Keratinocyte (primary cell): ENCODE measurements at regions not wholly inside any gene's neighbourhood (a gene's known extent, or its start where the extent isn't known, plus 50 kb on each side); places are given as distances from the start of the nearest gene placed in this dataset.

ENCODE experiments used
- DNase-seq: peaks from one replicate; pipeline ENCODE4 v3.0.0-alpha.2; 2011; ENCODE audit warnings: low read depth, missing footprints, low spot score
- FAIRE-seq: peaks from 2 replicates; lab custom pipeline; 2011; peaks lifted over from hg19 to GRCh38; lab: Jason Lieb, UNC
- H2AFZ ChIP-seq: 2 replicates; pipeline ENCODE4 v1.6.0; 2012; ENCODE audit warnings: low read length, control low read depth, inconsistent platforms; ENCODE audit not compliant: control insufficient read depth
- H3K27ac ChIP-seq: 2 replicates; pipeline ENCODE4 v1.5.1; 2011; ENCODE audit warnings: low read length; ENCODE audit not compliant: control insufficient read depth, insufficient read depth
- H3K27me3 ChIP-seq: 3 replicates; pipeline ENCODE4 v1.6.0; 2011; ENCODE audit warnings: low read length; ENCODE audit not compliant: control insufficient read depth, insufficient read depth; ENCODE audit errors: extremely low read depth
- H3K36me3 ChIP-seq, 2 experiments: 2 replicates in 1 of 2; 3 replicates in 1 of 2; pipeline ENCODE4 v1.5.1; 2011; ENCODE audit warnings: low read length in 2 of 2, mild to moderate bottlenecking in 1 of 2; ENCODE audit not compliant: control insufficient read depth in 2 of 2, insufficient read depth in 2 of 2; ENCODE audit errors: extremely low read depth in 1 of 2
- H3K4me1 ChIP-seq: 3 replicates; pipeline ENCODE4 v1.5.1; 2011; ENCODE audit warnings: low read length; ENCODE audit not compliant: control insufficient read depth, insufficient read depth; ENCODE audit errors: extremely low read depth
- H3K4me2 ChIP-seq: 3 replicates; pipeline ENCODE4 v1.6.0; 2011; ENCODE audit warnings: low read depth, low read length; ENCODE audit not compliant: control insufficient read depth, insufficient read depth; ENCODE audit errors: extremely low read depth
- H3K4me3 ChIP-seq, 3 experiments: fragments of 200-600 bp in 1 of 3; sonication (generic) in 1 of 3; 2 replicates in 2 of 3; 3 replicates in 1 of 3; pipeline ENCODE4 v1.5.1; 2011 to 2016; ENCODE audit warnings: low read length in 3 of 3, mild to moderate bottlenecking in 3 of 3, control low read depth in 2 of 3, inconsistent platforms in 1 of 3, low read depth in 1 of 3, mixed read lengths in 1 of 3, mixed run types in 1 of 3, moderate library complexity in 1 of 3; ENCODE audit not compliant: control insufficient read depth in 2 of 3, insufficient read depth in 2 of 3; ENCODE audit errors: extremely low read depth in 1 of 3
- H3K79me2 ChIP-seq: 2 replicates; pipeline ENCODE4 v1.6.0; 2012; ENCODE audit warnings: low read length; ENCODE audit not compliant: control insufficient read depth, insufficient read depth
- H3K9ac ChIP-seq: 3 replicates; pipeline ENCODE4 v1.6.0; 2011; ENCODE audit warnings: low read length; ENCODE audit not compliant: control insufficient read depth, insufficient read depth; ENCODE audit errors: extremely low read depth
- H3K9me1 ChIP-seq: 3 replicates; pipeline ENCODE4 v1.6.0; 2011; ENCODE audit warnings: low read length; ENCODE audit not compliant: control insufficient read depth, insufficient read depth; ENCODE audit errors: extremely low read depth
- H3K9me3 ChIP-seq: 2 replicates; pipeline ENCODE4 v1.5.1; 2012; ENCODE audit warnings: low read depth, low read length; ENCODE audit not compliant: control insufficient read depth
- H4K20me1 ChIP-seq: 3 replicates; pipeline ENCODE4 v1.6.0; 2011; ENCODE audit warnings: low read length; ENCODE audit not compliant: control insufficient read depth, insufficient read depth; ENCODE audit errors: extremely low read depth
- EZH2 ChIP-seq: IDR thresholded peaks from one replicate; pipeline ENCODE4 v1.6.1; 2012; ENCODE audit warnings: inconsistent platforms, mild to moderate bottlenecking, low read length, moderate library complexity
- dilution Hi-C: fragments of 300-500 bp; cut with MboI; formaldehyde crosslinking; loops from one replicate; pipeline ENCODE4 v1.7.0; 2020; ENCODE audit warnings: low sequenced_read_pairs; ENCODE audit not compliant: extremely low pct_ligation_motif_present
- TF ChIP-seq, protein P1 (sequence below), 3 experiments: IDR thresholded peaks in 1 of 3; conservative IDR thresholded peaks in 1 of 3; optimal IDR thresholded peaks in 1 of 3; 2 replicates in 2 of 3; 3 replicates in 1 of 3; pipeline versions ENCODE3 to v1.5.1; 2011; ENCODE audit warnings: low read length in 3 of 3, mild to moderate bottlenecking in 3 of 3, moderate library complexity in 2 of 3, control low read depth in 1 of 3, inconsistent platforms in 1 of 3; ENCODE audit not compliant: insufficient read depth in 2 of 3; ENCODE audit errors: extremely low read depth in 1 of 3

DNA sequence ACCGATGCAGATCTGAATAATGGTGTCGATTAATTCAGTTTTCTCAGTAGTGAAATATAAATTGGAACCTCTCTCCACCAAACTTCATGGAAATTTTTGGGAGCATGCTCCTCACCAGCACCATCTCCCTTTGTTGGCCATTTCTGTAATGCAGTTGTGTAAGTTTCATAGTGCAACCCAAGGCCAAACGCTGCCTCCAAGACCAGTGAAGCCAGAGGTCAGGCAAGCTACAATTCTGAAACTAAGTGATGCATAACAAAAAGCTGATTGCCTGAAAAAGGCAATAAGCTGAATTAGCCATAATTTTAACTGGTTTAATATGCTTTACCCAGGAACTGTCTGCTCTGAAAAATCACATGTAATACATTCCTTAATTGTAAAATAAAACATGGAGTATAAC, 138.3 kb upstream of the TACR1 start:
- TF ChIP-seq, protein P1, sequence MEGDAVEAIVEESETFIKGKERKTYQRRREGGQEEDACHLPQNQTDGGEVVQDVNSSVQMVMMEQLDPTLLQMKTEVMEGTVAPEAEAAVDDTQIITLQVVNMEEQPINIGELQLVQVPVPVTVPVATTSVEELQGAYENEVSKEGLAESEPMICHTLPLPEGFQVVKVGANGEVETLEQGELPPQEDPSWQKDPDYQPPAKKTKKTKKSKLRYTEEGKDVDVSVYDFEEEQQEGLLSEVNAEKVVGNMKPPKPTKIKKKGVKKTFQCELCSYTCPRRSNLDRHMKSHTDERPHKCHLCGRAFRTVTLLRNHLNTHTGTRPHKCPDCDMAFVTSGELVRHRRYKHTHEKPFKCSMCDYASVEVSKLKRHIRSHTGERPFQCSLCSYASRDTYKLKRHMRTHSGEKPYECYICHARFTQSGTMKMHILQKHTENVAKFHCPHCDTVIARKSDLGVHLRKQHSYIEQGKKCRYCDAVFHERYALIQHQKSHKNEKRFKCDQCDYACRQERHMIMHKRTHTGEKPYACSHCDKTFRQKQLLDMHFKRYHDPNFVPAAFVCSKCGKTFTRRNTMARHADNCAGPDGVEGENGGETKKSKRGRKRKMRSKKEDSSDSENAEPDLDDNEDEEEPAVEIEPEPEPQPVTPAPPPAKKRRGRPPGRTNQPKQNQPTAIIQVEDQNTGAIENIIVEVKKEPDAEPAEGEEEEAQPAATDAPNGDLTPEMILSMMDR (optimal IDR thresholded peaks at IDR 0.05 in 1 of 3, IDR thresholded peaks at IDR 0.05 in 1 of 3, conservative IDR thresholded peaks at IDR 0.05 in 1 of 3; ENCODE audit: extremely low read depth in 1 of 3, insufficient read depth in 2 of 3, low read length in 3 of 3): no peak
- no peak for TF ChIP-seq EZH2
- DNase-seq: no peak
- no peak for FAIRE-seq
- Histone ChIP-seq H2AFZ (no peak overlapping the region), H3K4me3 (no peak overlapping the region), H4K20me1 (no peaks in the 10 kb centered on the region), H3K9me3 (no peaks in the 10 kb centered on the region), H3K9ac (no peak overlapping the region), H3K4me2 (no peak overlapping the region), H3K27ac (no peak overlapping the region), H3K4me1 (no peaks in the 10 kb centered on the region), H3K9me1 (no peaks in the 10 kb centered on the region), H3K36me3 (no peaks in the 10 kb centered on the region), H3K27me3 (no peaks in the 10 kb centered on the region), H3K79me2 (no peaks in the 10 kb centered on the region)
- dilution Hi-C loops: no loop called here

DNA sequence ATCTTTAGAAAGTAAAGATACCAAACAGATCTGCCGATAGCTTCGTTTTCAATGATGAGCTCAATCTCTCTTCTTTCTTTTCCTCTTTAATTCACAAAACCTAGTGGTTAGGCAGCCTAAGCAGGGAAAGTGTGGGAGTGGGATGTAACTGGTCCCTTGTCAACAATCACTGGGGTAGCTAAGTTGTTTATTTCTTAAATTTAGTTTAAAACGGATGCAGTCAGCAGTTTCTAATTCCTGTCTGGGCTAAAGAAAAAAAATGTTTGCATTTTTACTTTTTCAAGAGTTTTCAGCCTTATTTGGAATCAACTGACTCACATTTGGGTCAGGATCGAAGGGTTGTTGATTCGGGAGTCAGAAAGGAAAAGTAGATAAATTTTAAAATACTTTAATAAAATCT, 137.7 kb upstream of the TACR1 start:
- dilution Hi-C loops: no loop called here
- FAIRE-seq (no peak), DNase-seq (no peak)
- Histone ChIP-seq H3K9ac (no peak overlapping the region), H3K4me3 (no peak overlapping the region), H3K27ac (no peak overlapping the region), H4K20me1 (no peaks in the 10 kb centered on the region), H2AFZ (no peak overlapping the region), H3K4me1 (no peaks in the 10 kb centered on the region), H3K9me1 (no peaks in the 10 kb centered on the region), H3K27me3 (no peaks in the 10 kb centered on the region), H3K79me2 (no peaks in the 10 kb centered on the region), H3K4me2 (no peak overlapping the region), H3K36me3 (no peaks in the 10 kb centered on the region), H3K9me3 (no peaks in the 10 kb centered on the region)
- TF ChIP-seq, protein P1 (optimal IDR thresholded peaks at IDR 0.05 in 1 of 3, IDR thresholded peaks at IDR 0.05 in 1 of 3, conservative IDR thresholded peaks at IDR 0.05 in 1 of 3; ENCODE audit: extremely low read depth in 1 of 3, insufficient read depth in 2 of 3, low read length in 3 of 3): no peak
- TF ChIP-seq EZH2: no peak
